Stomach (tissue), 8 donors: ENCODE measurements at regions not wholly inside any gene's neighbourhood (a gene's known extent, or its start where the extent isn't known, plus 50 kb on each side); places are given as distances from the start of the nearest gene placed in this dataset.

ENCODE experiments used
- DNase-seq, 2 donors: peaks; one replicate each; pipeline versions ENCODE4 v3.0.0 to v3.0.0-alpha.2; 2013 to 2019
- H3K27ac ChIP-seq, 5 donors: fragments of 200-600 bp in 4 of 5; sonication (generic) in 4 of 5; one replicate each; pipeline ENCODE4 v1.5.1; 2013 to 2019; ENCODE audit warnings: mild to moderate bottlenecking in 1 of 5, moderate library complexity in 1 of 5
- H3K27me3 ChIP-seq, 3 donors: fragments of 200-600 bp; sonication (generic); one replicate each; pipeline ENCODE4 v1.5.1; 2017 to 2019; ENCODE audit warnings: mixed run types in 1 of 3
- H3K36me3 ChIP-seq, 4 donors: fragments of 200-600 bp; sonication (generic); 1 replicate in 3 of 4; 2 replicates in 1 of 4; pipeline ENCODE4 v1.5.1; 2016 to 2019
- H3K4me1 ChIP-seq, 4 donors: fragments of 200-600 bp; sonication (generic); one replicate each; pipeline ENCODE4 v1.5.1; 2016 to 2019
- H3K4me3 ChIP-seq, 4 donors: fragments of 200-600 bp; sonication (generic) in 3 of 4; one replicate each; pipeline ENCODE4 v1.5.1; 2016 to 2019; ENCODE audit warnings: mild to moderate bottlenecking in 1 of 4
- H3K9me3 ChIP-seq, 4 donors: fragments of 200-600 bp; sonication (generic); one replicate each; pipeline ENCODE4 v1.5.1; 2016 to 2019
- CTCF ChIP-seq, 7 experiments: fragments of 450-650 bp in 4 of 7; fragments of 200-600 bp in 3 of 7; sonication (generic) in 3 of 7; IDR thresholded peaks; one replicate each; pipeline ENCODE4 v1.5.1; 2016 to 2019; ENCODE audit warnings: antibody characterized with exemption in 7 of 7, control low read depth in 2 of 7, mild to moderate bottlenecking in 1 of 7
- EP300 ChIP-seq: sonication (generic); formaldehyde crosslinking; IDR thresholded peaks from one replicate; pipeline ENCODE4 v1.6.1; 2017; ENCODE audit warnings: antibody characterized with exemption
- POLR2A ChIP-seq, 4 donors: fragments of 450-650 bp; IDR thresholded peaks; one replicate each; pipeline ENCODE4 v1.6.1; 2016; ENCODE audit warnings: antibody characterized with exemption in 4 of 4, control low read depth in 2 of 4, mild to moderate bottlenecking in 1 of 4, moderate library complexity in 1 of 4
- POLR2AphosphoS5 ChIP-seq, 3 donors: sonication (generic); formaldehyde crosslinking; IDR thresholded peaks; one replicate each; pipeline ENCODE4 v1.6.1; 2016; ENCODE audit warnings: antibody characterized with exemption in 3 of 3
- WGBS, 5 donors: extraction: QIAGEN DNeasy Blood & Tissue Kit in 3 of 5; methylation state at CpG; one replicate each; pipeline versions ENCODE4 v1.1.5 to v1.1.7; 2013 to 2018; 5-methylcytosine and 5-hydroxymethylcytosine counted together
- intact Hi-C: fragments of 100-400 bp; cut with DNase I; formaldehyde crosslinking; loops from one replicate; pipeline ENCODE4 v1.15.1; 2023; ENCODE audit warnings: low total_unique reads
- donor health status: healthy with polysubstance abuse.
- donor health status: Bipolar disorder and iron deficiency.
- donor health status: healthy.

DNA sequence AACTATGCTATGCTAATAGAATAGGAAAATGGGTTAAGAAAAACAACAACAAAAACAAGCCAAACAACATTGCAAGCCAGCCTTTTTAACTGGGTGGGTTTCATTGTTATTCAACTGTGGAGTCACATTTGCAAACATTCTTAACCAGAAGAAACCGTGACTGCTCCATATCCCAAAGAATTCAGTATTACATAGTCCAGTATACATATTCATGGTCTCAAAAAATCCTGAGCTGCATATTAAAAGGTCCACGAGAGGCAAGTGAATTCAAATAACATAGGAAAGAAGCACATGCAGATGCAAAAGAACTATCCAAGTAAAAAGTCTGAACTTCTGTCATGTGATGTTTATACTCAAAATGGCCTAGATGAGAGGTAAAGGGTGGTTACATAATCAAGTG lies 179.1 kb upstream of the ETAA1 start:
- WGBS, 5 donors: 71 to 96% (median 95%) methylated on average over 2 of the region's 2 CpGs
- H3K27ac ChIP-seq: no peak overlapping the region
- H3K4me3 ChIP-seq: no peak overlapping the region
- DNase-seq: no peak
- H3K4me1 ChIP-seq: peaks cover 0 to 31% (median 5%) of the 10 kb centered on the region in 4 donors
- no peaks in the 10 kb centered on the region for H3K36me3 ChIP-seq
- no peaks in the 10 kb centered on the region for H3K9me3 ChIP-seq
- intact Hi-C loops: no loop called here
- TF ChIP-seq POLR2A (IDR thresholded peaks at IDR 0.05) (no peak), CTCF (IDR thresholded peaks at IDR 0.05) (no peak)
- no peaks in the 10 kb centered on the region for H3K27me3 ChIP-seq

GRCh38 chr2:67219651-67220050 lies 177.5 kb upstream of the ETAA1 start:
- H3K9me3 ChIP-seq: no peaks in the 10 kb centered on the region
- H3K27ac ChIP-seq: peak overlapping the region in 1 of 5 donors; percentile 7
- peaks cover 0 to 31% (median 5%) of the 10 kb centered on the region in 4 donors for H3K4me1 ChIP-seq
- H3K4me3 ChIP-seq: no peak overlapping the region
- intact Hi-C loops: no loop called here
- WGBS, 5 donors: 63 to 78% (median 70%) methylated on average over 5 of the region's 5 CpGs
- H3K36me3 ChIP-seq: no peaks in the 10 kb centered on the region
- H3K27me3 ChIP-seq: no peaks in the 10 kb centered on the region
- TF ChIP-seq CTCF (IDR thresholded peaks at IDR 0.05) (no peak), POLR2AphosphoS5 (IDR thresholded peaks at IDR 0.05) (no peak), POLR2A (IDR thresholded peaks at IDR 0.05) (no peak), EP300 (no peak)
- DNase-seq: peak in 1 of 2 donors; percentile 58

DNA sequence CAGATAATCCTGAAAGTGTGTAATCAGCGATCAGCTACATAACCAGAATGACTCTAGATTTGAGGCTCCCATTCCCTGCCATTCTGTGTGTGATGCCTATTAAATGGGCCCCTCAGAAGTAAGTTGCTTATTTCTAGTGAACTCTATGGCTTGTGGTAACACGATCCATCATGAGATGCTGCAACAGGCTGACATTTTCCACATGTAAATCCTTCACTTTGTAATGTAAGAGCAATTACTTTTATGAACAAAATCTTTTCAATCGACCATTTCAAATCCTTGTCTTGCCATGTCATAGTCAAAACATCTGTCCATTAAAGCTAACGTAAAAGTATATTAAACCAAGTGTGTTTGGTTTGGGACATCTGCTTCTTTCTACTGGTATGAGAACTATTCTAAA lies 175.9 kb upstream of the ETAA1 start:
- TF ChIP-seq CTCF (IDR thresholded peaks at IDR 0.05) (no peak), POLR2A (IDR thresholded peaks at IDR 0.05) (no peak), EP300 (no peak), POLR2AphosphoS5 (IDR thresholded peaks at IDR 0.05) (no peak)
- Histone ChIP-seq H3K4me1 (peaks cover 0 to 17% (median 2%) of the 10 kb centered on the region in 4 donors), H3K9me3 (no peaks in the 10 kb centered on the region), H3K4me3 (no peak overlapping the region), H3K36me3 (no peaks in the 10 kb centered on the region), H3K27ac (no peak overlapping the region), H3K27me3 (no peaks in the 10 kb centered on the region)
- DNase-seq: no peak
- intact Hi-C loops: no loop called here
- WGBS, 5 donors: 72 to 89% (median 86%) methylated on average over 4 of the region's 4 CpGs

DNA sequence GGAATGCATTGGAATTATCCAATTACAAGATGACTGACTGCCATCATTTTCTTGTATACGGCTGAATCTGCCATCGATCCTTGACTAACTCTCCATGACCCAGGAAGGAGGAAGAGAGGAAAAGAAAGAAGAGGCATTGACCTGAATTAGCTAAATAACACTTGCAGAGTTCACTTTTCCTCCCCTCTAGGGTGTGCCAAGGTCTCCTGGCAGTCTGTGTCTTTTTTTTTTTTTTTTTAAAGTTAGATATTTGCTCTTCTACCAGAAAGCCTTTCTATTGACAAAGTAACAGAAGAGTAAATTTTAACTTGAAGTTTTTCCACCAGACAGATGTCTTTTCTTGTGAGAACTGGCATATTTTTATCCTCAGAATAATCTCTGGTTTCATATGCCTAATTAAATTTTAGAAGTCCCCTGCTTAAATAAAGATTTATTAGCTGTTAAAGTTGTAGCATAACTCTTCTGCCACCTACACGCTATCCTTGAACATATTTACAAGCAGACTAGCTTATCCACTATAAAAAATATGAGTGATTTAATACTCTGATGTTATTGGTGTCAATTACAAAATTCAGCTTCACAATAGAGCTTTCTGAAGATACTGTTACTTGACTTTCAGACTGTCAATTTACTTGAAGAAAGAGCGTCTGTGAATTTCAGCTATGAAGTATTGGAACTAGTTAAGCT lies 171.7 kb upstream of the ETAA1 start:
- DNase-seq: no peak
- Histone ChIP-seq H3K27ac (no peak overlapping the region), H3K36me3 (no peaks in the 10 kb centered on the region), H3K9me3 (no peaks in the 10 kb centered on the region), H3K27me3 (no peaks in the 10 kb centered on the region), H3K4me1 (no peaks in the 10 kb centered on the region), H3K4me3 (no peak overlapping the region)
- TF ChIP-seq POLR2AphosphoS5 (IDR thresholded peaks at IDR 0.05): no peak
- no peak for TF ChIP-seq POLR2A (IDR thresholded peaks at IDR 0.05)
- TF ChIP-seq EP300: no peak
- no peak for TF ChIP-seq CTCF (IDR thresholded peaks at IDR 0.05)
- WGBS, 5 donors: 36 to 73% (median 60%) methylated on average over 4 of the region's 4 CpGs
- intact Hi-C loops: no loop called here
